CD4-positive, alpha-beta memory T cell (primary cell): ENCODE measurements at regions not wholly inside any gene's neighbourhood (a gene's known extent, or its start where the extent isn't known, plus 50 kb on each side); places are given as distances from the start of the nearest gene placed in this dataset.
A peak's percentile ranks its signal among the peaks of the same experiment; 100 is the strongest.
"Not testable (repeated sequence)": the region's sequence is repeated elsewhere in the genome, so short reads cannot be mapped to it uniquely, and the experiment has no call there.

Experiments used
- CTCF ChIA-PET: fragments of 350-600 bp; sonication (Branson Sonifier 250); formaldehyde crosslinking; loops from one replicate; lab custom pipeline; 2021; ENCODE audit warnings: inconsistent platforms; ENCODE audit not compliant: partially characterized antibody; lab: Charles Lee
- POLR2A ChIA-PET: fragments of 350-600 bp; sonication (Branson Sonifier 250); formaldehyde crosslinking; loops from one replicate; lab custom pipeline; 2021; ENCODE audit not compliant: partially characterized antibody; lab: Charles Lee
- DNase-seq, 5 donors: peaks; one replicate each; pipeline versions ENCODE4 v3.0.0 to v3.0.0-alpha.2; 2020 to 2022; ENCODE audit warnings: mixed read lengths in 1 of 5
- H3K27ac ChIP-seq: one replicate; pipeline ENCODE4 v1.7.0; 2013; ENCODE audit warnings: low read depth, low read length
- H3K27me3 ChIP-seq: 2 replicates; pipeline ENCODE4 v1.7.0; 2013; ENCODE audit warnings: mild to moderate bottlenecking, low read length, moderate library complexity; ENCODE audit not compliant: insufficient read depth
- H3K36me3 ChIP-seq: 2 replicates; pipeline ENCODE4 v1.7.0; 2013; ENCODE audit warnings: mild to moderate bottlenecking, low read length, moderate library complexity; ENCODE audit not compliant: insufficient read depth
- H3K4me1 ChIP-seq: 2 replicates; pipeline ENCODE4 v1.7.0; 2013; ENCODE audit warnings: mild to moderate bottlenecking, low read length, moderate library complexity; ENCODE audit not compliant: insufficient read depth
- H3K4me3 ChIP-seq, 2 donors: one replicate each; pipeline ENCODE4 v1.7.0; 2013; ENCODE audit warnings: low read length in 2 of 2, mild to moderate bottlenecking in 1 of 2
- H3K9me3 ChIP-seq, 2 donors: one replicate each; pipeline ENCODE4 v1.7.0; 2013; ENCODE audit warnings: low read length in 2 of 2, control low read depth in 1 of 2; ENCODE audit not compliant: control insufficient read depth in 1 of 2
- H3K27ac Mint-ChIP-seq, 7 donors: one replicate each; pipeline ENCODE4 v1.8.0; 2020 to 2021; ENCODE audit warnings: mixed read lengths in 7 of 7, mild to moderate bottlenecking in 6 of 7, inconsistent platforms in 3 of 7, moderate library complexity in 3 of 7
- H3K27me3 Mint-ChIP-seq, 2 donors: one replicate each; pipeline ENCODE4 v1.8.0; 2020 to 2021; ENCODE audit warnings: mixed read lengths in 2 of 2
- H3K36me3 Mint-ChIP-seq, 2 donors: one replicate each; pipeline ENCODE4 v1.8.0; 2020 to 2021; ENCODE audit warnings: mixed read lengths in 2 of 2, inconsistent platforms in 1 of 2, mild to moderate bottlenecking in 1 of 2
- H3K4me1 Mint-ChIP-seq, 4 donors: one replicate each; pipeline ENCODE4 v1.8.0; 2020 to 2021; ENCODE audit warnings: mixed read lengths in 4 of 4, mild to moderate bottlenecking in 1 of 4
- H3K4me3 Mint-ChIP-seq, 8 donors: one replicate each; pipeline ENCODE4 v1.8.0; 2020 to 2021; ENCODE audit warnings: mixed read lengths in 8 of 8, mild to moderate bottlenecking in 7 of 8, moderate library complexity in 6 of 8, inconsistent platforms in 3 of 8
- H3K9me3 Mint-ChIP-seq, 8 donors: one replicate each; pipeline ENCODE4 v1.8.0; 2020 to 2021; ENCODE audit warnings: mixed read lengths in 8 of 8, mild to moderate bottlenecking in 5 of 8, inconsistent platforms in 3 of 8, moderate library complexity in 1 of 8
- intact Hi-C: fragments of 100-400 bp; cut with micrococcal nuclease; formaldehyde crosslinking; loops from one replicate; pipeline ENCODE4 v1.15.1; 2023

DNA sequence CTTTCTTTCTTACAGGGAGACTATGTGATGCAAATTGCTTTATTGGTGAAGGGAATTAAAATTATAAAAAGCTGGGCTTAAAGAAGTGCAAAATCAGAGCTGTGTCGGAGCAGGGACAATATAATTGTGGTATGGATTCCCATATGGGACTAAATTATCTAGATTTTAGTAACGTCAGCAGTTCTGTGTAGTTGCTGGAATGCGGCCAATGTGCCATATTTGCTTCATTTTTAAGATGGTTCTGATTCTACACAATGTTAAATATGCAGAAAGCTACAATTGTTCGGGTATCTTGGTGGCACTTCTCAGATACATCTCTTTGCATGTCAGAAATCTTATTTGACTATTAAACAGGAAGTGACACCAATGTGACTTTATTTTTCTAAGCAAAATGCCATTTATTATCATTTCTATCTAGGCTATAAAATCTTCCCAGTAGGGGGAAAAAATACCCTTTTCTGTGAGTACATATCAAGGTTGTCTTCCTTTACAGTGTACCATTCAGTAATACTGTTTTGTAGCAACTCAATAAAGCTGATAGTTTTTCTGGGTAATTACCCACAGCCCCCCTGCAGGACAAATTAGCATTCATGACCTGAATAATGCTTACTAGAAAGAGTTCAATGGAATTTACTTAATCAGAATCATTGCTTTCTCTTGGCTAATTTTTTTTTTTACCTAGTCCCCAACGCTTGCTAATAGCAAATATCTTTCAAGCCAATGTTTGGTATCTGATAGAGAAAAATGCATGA, 288.3 kb upstream of the ADGRL2 start:
- ChIA-PET CTCF (no interaction called here), POLR2A (no interaction called here)
- H3K27ac Mint-ChIP-seq = no peak overlapping the region
- intact Hi-C loops = no loop called here
- Histone ChIP-seq H3K27ac (no peak overlapping the region), H3K4me3 (no peak overlapping the region), H3K36me3 (no peaks in the 10 kb centered on the region), H3K9me3 (no peaks in the 10 kb centered on the region), H3K4me1 (no peaks in the 10 kb centered on the region), H3K27me3 (no peaks in the 10 kb centered on the region)
- no peaks in the 10 kb centered on the region for H3K36me3 Mint-ChIP-seq
- no peaks in the 10 kb centered on the region for H3K4me1 Mint-ChIP-seq
- peaks cover 0 to 6% (median under 1%) of the 10 kb centered on the region in 8 donors for H3K9me3 Mint-ChIP-seq
- DNase-seq = no peak
- H3K27me3 Mint-ChIP-seq = no peaks in the 10 kb centered on the region
- no peak overlapping the region for H3K4me3 Mint-ChIP-seq

DNA sequence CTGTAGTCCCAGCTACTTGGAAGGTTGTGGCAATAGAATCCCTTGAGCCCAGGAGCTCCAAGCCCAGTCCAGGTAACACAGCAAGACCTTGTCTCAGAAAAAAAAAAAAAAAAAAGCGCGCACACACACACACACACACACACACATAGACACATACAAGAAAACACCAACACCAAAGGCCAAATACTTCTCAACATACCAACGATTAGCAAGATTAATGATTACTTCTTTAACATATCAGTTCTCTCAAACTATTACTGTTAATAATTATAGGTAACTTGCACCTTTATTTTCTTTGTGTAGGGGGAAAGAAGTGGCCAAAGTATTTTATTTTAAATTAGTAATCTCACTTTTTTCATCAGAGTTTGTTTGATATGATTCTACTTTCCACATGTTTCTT, 289.5 kb upstream of the ADGRL2 start:
- H3K4me1 ChIP-seq = no peaks in the 10 kb centered on the region
- H3K27ac Mint-ChIP-seq = no peak overlapping the region
- intact Hi-C loops = no loop called here
- H3K4me3 Mint-ChIP-seq = no peak overlapping the region
- no peak overlapping the region for H3K27ac ChIP-seq
- H3K36me3 Mint-ChIP-seq = no peaks in the 10 kb centered on the region
- H3K4me3 ChIP-seq = no peak overlapping the region
- H3K27me3 ChIP-seq = no peaks in the 10 kb centered on the region
- no peak for DNase-seq
- no peaks in the 10 kb centered on the region for H3K27me3 Mint-ChIP-seq
- ChIA-PET CTCF (no interaction called here), POLR2A (no interaction called here)
- peaks cover 0 to 5% (median under 1%) of the 10 kb centered on the region in 8 donors for H3K9me3 Mint-ChIP-seq
- H3K4me1 Mint-ChIP-seq = no peaks in the 10 kb centered on the region
- H3K36me3 ChIP-seq = no peaks in the 10 kb centered on the region
- no peaks in the 10 kb centered on the region for H3K9me3 ChIP-seq

GRCh38 chr1:81510701-81511100, 290.0 kb upstream of the ADGRL2 start:
- CTCF ChIA-PET = no interaction called here
- intact Hi-C loops = no loop called here
- POLR2A ChIA-PET = no interaction called here
- peaks cover 0 to 7% (median 1%) of the 10 kb centered on the region in 8 donors for H3K9me3 Mint-ChIP-seq
- no peaks in the 10 kb centered on the region for H3K9me3 ChIP-seq
- no peak overlapping the region for H3K4me3 ChIP-seq
- no peaks in the 10 kb centered on the region for H3K36me3 ChIP-seq
- no peaks in the 10 kb centered on the region for H3K27me3 Mint-ChIP-seq
- H3K36me3 Mint-ChIP-seq = no peaks in the 10 kb centered on the region
- DNase-seq = no peak
- H3K4me3 Mint-ChIP-seq = no peak overlapping the region
- no peaks in the 10 kb centered on the region for H3K4me1 ChIP-seq
- no peaks in the 10 kb centered on the region for H3K4me1 Mint-ChIP-seq
- no peak overlapping the region for H3K27ac Mint-ChIP-seq
- H3K27me3 ChIP-seq = no peaks in the 10 kb centered on the region
- H3K27ac ChIP-seq = no peak overlapping the region

- Histone ChIP-seq H3K9me3 (no peaks in the 10 kb centered on the region), H3K36me3 (no peaks in the 10 kb centered on the region), H3K27ac (no peak overlapping the region), H3K27me3 (no peaks in the 10 kb centered on the region), H3K4me3 (no peak overlapping the region), H3K4me1 (no peaks in the 10 kb centered on the region)
- CTCF ChIA-PET = no interaction called here
- H3K4me3 Mint-ChIP-seq = no peak overlapping the region
- H3K9me3 Mint-ChIP-seq = peaks cover 0 to 8% (median 2%) of the 10 kb centered on the region in 8 donors
- no peak overlapping the region for H3K27ac Mint-ChIP-seq
- no peaks in the 10 kb centered on the region for H3K27me3 Mint-ChIP-seq
- intact Hi-C loops = no loop called here
- no peaks in the 10 kb centered on the region for H3K4me1 Mint-ChIP-seq
- DNase-seq = no peak
- H3K36me3 Mint-ChIP-seq = no peaks in the 10 kb centered on the region
- POLR2A ChIA-PET = no interaction called here
These were observed 291.1 kb upstream of the ADGRL2 start for GRCh38 chr1:81509594-81509993.

DNA sequence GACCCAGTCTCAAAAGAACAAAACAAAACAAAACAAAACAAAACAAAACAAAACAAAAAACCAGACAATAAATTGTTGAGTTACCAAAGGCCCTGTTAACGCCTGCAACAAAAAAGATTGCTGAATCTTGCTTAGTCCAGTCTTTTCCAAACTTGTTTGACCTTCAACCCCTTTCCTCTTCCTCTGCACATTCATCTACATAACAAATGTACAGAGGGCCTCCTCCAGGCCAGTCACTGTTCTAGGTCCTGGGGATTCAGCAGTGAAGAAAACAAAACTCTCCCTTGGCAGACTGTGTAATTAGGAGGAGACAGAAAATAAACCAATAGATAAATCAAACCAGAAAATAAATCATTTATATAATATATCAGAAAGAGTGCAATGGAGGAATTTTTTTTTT, 294.0 kb upstream of the ADGRL2 start:
- peaks cover 0 to 8% (median 2%) of the 10 kb centered on the region in 8 donors for H3K9me3 Mint-ChIP-seq
- ChIA-PET POLR2A (no interaction called here), CTCF (no interaction called here)
- no peaks in the 10 kb centered on the region for H3K4me1 Mint-ChIP-seq
- DNase-seq = no peak
- no peak overlapping the region for H3K4me3 Mint-ChIP-seq
- H3K36me3 Mint-ChIP-seq = no peaks in the 10 kb centered on the region
- no peaks in the 10 kb centered on the region for H3K27me3 Mint-ChIP-seq
- intact Hi-C loops = no loop called here
- Histone ChIP-seq H3K9me3 (no peaks in the 10 kb centered on the region), H3K27me3 (no peaks in the 10 kb centered on the region), H3K4me3 (no peak overlapping the region), H3K4me1 (no peaks in the 10 kb centered on the region), H3K36me3 (no peaks in the 10 kb centered on the region), H3K27ac (no peak overlapping the region)
- no peak overlapping the region for H3K27ac Mint-ChIP-seq

DNA sequence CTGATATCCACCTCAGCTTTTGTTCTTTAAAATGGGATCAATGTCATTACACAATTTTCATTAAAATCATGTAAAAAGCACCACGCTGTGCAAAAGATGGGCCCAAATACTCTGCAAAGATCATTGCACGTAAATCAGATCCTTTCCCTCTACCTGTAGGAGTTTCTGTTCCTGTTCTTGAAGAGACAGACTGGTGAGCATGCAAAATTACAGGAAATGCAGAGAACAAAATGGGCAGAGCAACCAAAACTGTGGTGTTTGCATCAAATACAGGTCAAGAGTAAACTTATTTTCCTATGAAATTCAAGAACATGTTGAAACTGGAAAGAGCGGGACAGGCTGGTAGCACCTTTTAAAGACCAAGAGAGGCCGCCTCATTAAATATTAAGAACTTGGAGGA, 294.9 kb upstream of the ADGRL2 start:
- H3K9me3 ChIP-seq = no peaks in the 10 kb centered on the region
- no peaks in the 10 kb centered on the region for H3K4me1 Mint-ChIP-seq
- POLR2A ChIA-PET = interaction anchor here (0.6 kb wide), 1 partner anchor 141 kb away, joined by 3 read pairs; no protein-coding TSS in a partner anchor
- H3K27ac Mint-ChIP-seq = no peak overlapping the region
- H3K4me3 Mint-ChIP-seq = no peak overlapping the region
- no peaks in the 10 kb centered on the region for H3K36me3 Mint-ChIP-seq
- H3K36me3 ChIP-seq = no peaks in the 10 kb centered on the region
- peaks cover 0 to 8% (median 3%) of the 10 kb centered on the region in 8 donors for H3K9me3 Mint-ChIP-seq
- intact Hi-C loops = no loop called here
- no peaks in the 10 kb centered on the region for H3K4me1 ChIP-seq
- no peaks in the 10 kb centered on the region for H3K27me3 Mint-ChIP-seq
- CTCF ChIA-PET = no interaction called here
- H3K27ac ChIP-seq = no peak overlapping the region
- DNase-seq = no peak
- no peaks in the 10 kb centered on the region for H3K27me3 ChIP-seq
- H3K4me3 ChIP-seq = no peak overlapping the region

DNA sequence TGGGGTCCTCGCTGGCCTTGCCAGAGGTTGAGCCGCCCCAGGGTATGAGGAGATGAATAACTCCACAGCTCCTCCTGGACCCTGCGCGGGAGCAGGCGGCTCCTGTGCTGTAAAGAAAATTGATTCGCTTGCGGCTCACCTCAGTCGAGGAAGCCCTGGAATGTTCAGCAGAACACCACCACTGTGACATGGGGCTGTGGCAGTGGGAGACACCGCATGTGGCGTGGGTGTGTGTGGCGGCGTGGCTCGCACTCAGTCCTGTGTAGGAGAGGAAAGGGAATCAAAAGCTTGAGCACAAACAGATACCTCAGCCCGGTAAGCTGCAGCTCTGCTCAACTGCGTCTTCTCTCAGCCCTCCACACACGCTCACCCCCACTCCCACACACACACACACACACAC, 295.9 kb upstream of the ADGRL2 start:
- H3K36me3 Mint-ChIP-seq, H3K27me3 Mint-ChIP-seq, H3K9me3 ChIP-seq, H3K9me3 Mint-ChIP-seq, H3K4me1 ChIP-seq, H3K36me3 ChIP-seq, intact Hi-C loops, H3K4me1 Mint-ChIP-seq, H3K4me3 ChIP-seq, CTCF ChIA-PET, H3K4me3 Mint-ChIP-seq, DNase-seq, POLR2A ChIA-PET, H3K27ac ChIP-seq, H3K27me3 ChIP-seq: not testable (repeated sequence)
- peak overlapping the region in 1 of 7 donors; percentile 53 for H3K27ac Mint-ChIP-seq
